Gastroesophageal sphincter (tissue), 3 donors: ENCODE measurements at regions not wholly inside any gene's neighbourhood (a gene's known extent, or its start where the extent isn't known, plus 50 kb on each side); places are given as distances from the start of the nearest gene placed in this dataset.
"Not testable (repeated sequence)": the region's sequence is repeated elsewhere in the genome, so short reads cannot be mapped to it uniquely, and the experiment has no call there.

Experiments used
- CTCF ChIP-seq, 4 experiments: fragments of 200-600 bp in 2 of 4; fragments of 450-650 bp in 2 of 4; sonication (generic) in 1 of 4; IDR thresholded peaks; one replicate each; pipeline ENCODE4 v1.5.1; 2017 to 2019; ENCODE audit warnings: antibody characterized with exemption in 4 of 4, mild to moderate bottlenecking in 2 of 4, moderate library complexity in 2 of 4
- EP300 ChIP-seq: sonication (generic); formaldehyde crosslinking; IDR thresholded peaks from one replicate; pipeline ENCODE4 v1.6.1; 2017; ENCODE audit warnings: antibody characterized with exemption, mild to moderate bottlenecking

- TF ChIP-seq EP300; CTCF (IDR thresholded peaks at IDR 0.05): not testable (repeated sequence)
Measured at GRCh38 chr6:12554820-12555219, 161.7 kb upstream of the PHACTR1 start.
